ENCODE measurements at regions not wholly inside any gene's neighbourhood (a gene's known extent, or its start where the extent isn't known, plus 50 kb on each side); places are given as distances from the start of the nearest gene placed in this dataset.

GRCh38 chr18:76075777-76076176, 419.3 kb downstream of the ZNF516 start:
- no peak overlapping the region for H3K4me3 ChIP-seq (replicated peaks in 1 of 4; ENCODE audit: control extremely low read depth in 1 of 4, insufficient read depth in 1 of 4, low read depth in 3 of 4, low read length in 4 of 4)
- no peak overlapping the region for H2AFZ ChIP-seq (ENCODE audit: low read length)
- H4K20me1 ChIP-seq (ENCODE audit: control insufficient read depth, extremely low read depth, insufficient read depth, low read length): no peaks in the 10 kb centered on the region
- DNase-seq (ENCODE audit: low read depth in 2 of 2): no peak
- no peaks in the 10 kb centered on the region for H3K79me2 ChIP-seq (ENCODE audit: control insufficient read depth, insufficient read depth, low read length)
- H3K27ac ChIP-seq (ENCODE audit: insufficient read depth, low read length): no peak overlapping the region
- no peak overlapping the region for H3K4me2 ChIP-seq (ENCODE audit: extremely low read depth, insufficient read depth, low read length)
- no peaks in the 10 kb centered on the region for H3K36me3 ChIP-seq (ENCODE audit: control insufficient read depth, insufficient read depth, low read length)
- TF ChIP-seq CTCF (conservative IDR thresholded peaks at IDR 0.05 in 1 of 2, IDR thresholded peaks at IDR 0.05 in 1 of 2; ENCODE audit: low read depth in 1 of 2, low read length in 2 of 2) (no peak), EZH2 (IDR thresholded peaks at IDR 0.05; ENCODE audit: low read length, missing control alignments) (no peak)
- no peak overlapping the region for H3K9ac ChIP-seq (ENCODE audit: insufficient read depth, low read length)
- H3K4me1 ChIP-seq (ENCODE audit: control insufficient read depth, extremely low read depth, insufficient read depth, low read length): no peaks in the 10 kb centered on the region
- H3K9me3 ChIP-seq (ENCODE audit: control insufficient read depth, insufficient read depth, low read depth, low read length): no peaks in the 10 kb centered on the region
- no peaks in the 10 kb centered on the region for H3K27me3 ChIP-seq (ENCODE audit: control insufficient read depth, insufficient read depth, low read length)

GRCh38 chr18:76064998-76065397, 430.0 kb downstream of the ZNF516 start:
- H3K36me3 ChIP-seq (ENCODE audit: control insufficient read depth, insufficient read depth, low read length): no peaks in the 10 kb centered on the region
- H3K9me3 ChIP-seq (ENCODE audit: control insufficient read depth, insufficient read depth, low read depth, low read length): no peaks in the 10 kb centered on the region
- TF ChIP-seq CTCF (conservative IDR thresholded peaks at IDR 0.05 in 1 of 2, IDR thresholded peaks at IDR 0.05 in 1 of 2; ENCODE audit: low read depth in 1 of 2, low read length in 2 of 2): no peak
- no peak for TF ChIP-seq EZH2 (IDR thresholded peaks at IDR 0.05; ENCODE audit: low read length, missing control alignments)
- no peak overlapping the region for H2AFZ ChIP-seq (ENCODE audit: low read length)
- no peak overlapping the region for H3K27ac ChIP-seq (ENCODE audit: insufficient read depth, low read length)
- H3K79me2 ChIP-seq (ENCODE audit: control insufficient read depth, insufficient read depth, low read length): no peaks in the 10 kb centered on the region
- peak in 1 of 2 donors; percentile 1 for DNase-seq (ENCODE audit: low read depth in 2 of 2)
- no peak overlapping the region for H3K4me3 ChIP-seq (replicated peaks in 1 of 4; ENCODE audit: control extremely low read depth in 1 of 4, insufficient read depth in 1 of 4, low read depth in 3 of 4, low read length in 4 of 4)
- no peaks in the 10 kb centered on the region for H3K27me3 ChIP-seq (ENCODE audit: control insufficient read depth, insufficient read depth, low read length)
- no peak overlapping the region for H3K9ac ChIP-seq (ENCODE audit: insufficient read depth, low read length)
- no peaks in the 10 kb centered on the region for H4K20me1 ChIP-seq (ENCODE audit: control insufficient read depth, extremely low read depth, insufficient read depth, low read length)
- no peaks in the 10 kb centered on the region for H3K4me1 ChIP-seq (ENCODE audit: control insufficient read depth, extremely low read depth, insufficient read depth, low read length)
- no peak overlapping the region for H3K4me2 ChIP-seq (ENCODE audit: extremely low read depth, insufficient read depth, low read length)

GRCh38 chr18:76058146-76058545, 436.9 kb downstream of the ZNF516 start:
- Histone ChIP-seq H3K9ac (ENCODE audit: insufficient read depth, low read length) (no peak overlapping the region), H2AFZ (ENCODE audit: low read length) (no peak overlapping the region), H4K20me1 (ENCODE audit: control insufficient read depth, extremely low read depth, insufficient read depth, low read length) (no peaks in the 10 kb centered on the region), H3K4me2 (ENCODE audit: extremely low read depth, insufficient read depth, low read length) (no peak overlapping the region), H3K27me3 (ENCODE audit: control insufficient read depth, insufficient read depth, low read length) (no peaks in the 10 kb centered on the region), H3K27ac (ENCODE audit: insufficient read depth, low read length) (no peak overlapping the region), H3K4me1 (ENCODE audit: control insufficient read depth, extremely low read depth, insufficient read depth, low read length) (no peaks in the 10 kb centered on the region), H3K79me2 (ENCODE audit: control insufficient read depth, insufficient read depth, low read length) (no peaks in the 10 kb centered on the region), H3K9me3 (ENCODE audit: control insufficient read depth, insufficient read depth, low read depth, low read length) (no peaks in the 10 kb centered on the region), H3K4me3 (replicated peaks in 1 of 4; ENCODE audit: control extremely low read depth in 1 of 4, insufficient read depth in 1 of 4, low read depth in 3 of 4, low read length in 4 of 4) (no peak overlapping the region), H3K36me3 (ENCODE audit: control insufficient read depth, insufficient read depth, low read length) (no peaks in the 10 kb centered on the region)
- no peak for TF ChIP-seq CTCF (conservative IDR thresholded peaks at IDR 0.05 in 1 of 2, IDR thresholded peaks at IDR 0.05 in 1 of 2; ENCODE audit: low read depth in 1 of 2, low read length in 2 of 2)
- no peak for TF ChIP-seq EZH2 (IDR thresholded peaks at IDR 0.05; ENCODE audit: low read length, missing control alignments)
- DNase-seq (ENCODE audit: low read depth in 2 of 2): no peak

Data from fibroblast of lung (primary cell).